HG03571 (cell line): ENCODE measurements at regions not wholly inside any gene's neighbourhood (a gene's known extent, or its start where the extent isn't known, plus 50 kb on each side); places are given as distances from the start of the nearest gene placed in this dataset.
"Not testable (repeated sequence)": the region's sequence is repeated elsewhere in the genome, so short reads cannot be mapped to it uniquely, and the experiment has no call there.

Source experiments
- ATAC-seq: cut with Tn5 transposase; IDR thresholded peaks from one replicate; pipeline ENCODE4 v1.9.1; 2021; ENCODE audit not compliant: unreplicated experiment

DNA sequence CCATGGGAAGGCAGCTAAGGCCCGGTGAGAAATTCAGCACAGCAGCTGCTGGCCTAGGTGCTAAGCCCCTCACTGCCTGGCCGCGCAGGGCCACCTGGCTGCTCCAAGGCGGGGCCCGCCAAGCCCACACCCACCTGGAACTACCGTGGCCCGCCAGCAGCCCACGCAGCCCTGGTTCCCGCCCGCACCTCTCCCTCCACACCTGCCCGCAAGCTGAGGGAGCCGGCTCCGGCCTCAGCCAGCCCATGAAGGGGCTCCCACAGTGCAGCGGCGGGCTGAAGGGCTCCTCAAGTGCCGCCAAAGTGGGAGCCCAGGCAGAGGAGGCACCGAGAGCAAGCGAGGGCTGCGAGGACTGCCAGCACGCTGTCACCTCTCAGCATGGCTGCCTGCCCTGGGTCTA, 146.9 kb upstream of the APOOL start:
- not testable (repeated sequence) for ATAC-seq

DNA sequence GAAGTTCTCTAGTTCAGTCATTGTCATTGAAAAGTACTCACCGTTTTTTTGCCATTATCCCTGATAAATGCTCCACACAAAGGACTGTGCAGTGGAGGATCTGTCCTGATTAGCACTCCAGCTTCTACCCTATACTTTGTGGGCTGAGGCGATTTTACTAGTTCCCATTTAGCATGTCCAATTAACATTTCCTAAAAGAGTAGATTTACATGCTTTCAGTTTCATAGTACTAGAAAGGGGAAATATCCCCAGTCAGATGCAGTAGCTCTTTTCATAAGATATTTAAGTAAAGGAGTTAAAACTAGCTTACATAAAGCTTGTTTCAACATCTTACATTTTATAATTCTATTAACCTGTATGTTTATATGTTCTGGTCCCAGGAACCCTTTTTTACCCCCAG, 144.9 kb upstream of the APOOL start:
- ATAC-seq = not testable (repeated sequence)

DNA sequence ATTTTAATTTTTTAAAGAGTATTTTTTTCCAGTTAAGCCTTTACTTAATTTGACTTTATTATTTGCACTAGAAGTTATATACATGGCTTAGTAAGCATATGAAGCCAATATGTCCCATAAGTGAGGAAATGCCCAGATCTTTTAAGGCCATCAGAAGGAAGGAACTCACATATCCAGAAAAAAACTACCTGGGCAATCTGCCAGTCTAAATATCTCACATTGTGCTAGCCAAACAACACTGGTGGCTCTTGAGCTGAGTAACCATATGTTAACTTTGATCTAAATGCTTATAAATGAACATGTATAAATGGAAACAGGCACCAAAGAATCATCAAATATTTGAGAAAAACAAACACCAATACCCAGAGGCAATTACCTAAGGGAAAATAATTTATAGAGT, 138.6 kb upstream of the APOOL start:
- no peak for ATAC-seq

DNA sequence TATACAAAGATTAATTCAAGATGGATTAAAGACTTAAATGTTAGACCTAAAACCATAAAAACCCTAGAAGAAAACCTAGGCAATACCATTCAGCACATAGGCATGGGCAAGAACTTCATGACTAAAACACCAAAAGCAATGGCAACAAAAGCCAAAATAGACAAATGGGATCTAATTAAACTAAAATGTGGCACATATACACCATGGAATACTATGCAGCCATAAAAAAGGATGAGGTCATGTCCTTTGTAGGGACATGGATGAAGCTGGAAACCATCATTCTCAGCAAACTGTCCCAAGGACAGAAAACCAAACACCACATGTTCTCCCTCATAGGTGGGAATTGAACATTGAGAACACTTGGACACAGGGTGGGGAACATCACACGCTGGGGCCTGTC, 133.4 kb upstream of the APOOL start:
- not testable (repeated sequence) for ATAC-seq

DNA sequence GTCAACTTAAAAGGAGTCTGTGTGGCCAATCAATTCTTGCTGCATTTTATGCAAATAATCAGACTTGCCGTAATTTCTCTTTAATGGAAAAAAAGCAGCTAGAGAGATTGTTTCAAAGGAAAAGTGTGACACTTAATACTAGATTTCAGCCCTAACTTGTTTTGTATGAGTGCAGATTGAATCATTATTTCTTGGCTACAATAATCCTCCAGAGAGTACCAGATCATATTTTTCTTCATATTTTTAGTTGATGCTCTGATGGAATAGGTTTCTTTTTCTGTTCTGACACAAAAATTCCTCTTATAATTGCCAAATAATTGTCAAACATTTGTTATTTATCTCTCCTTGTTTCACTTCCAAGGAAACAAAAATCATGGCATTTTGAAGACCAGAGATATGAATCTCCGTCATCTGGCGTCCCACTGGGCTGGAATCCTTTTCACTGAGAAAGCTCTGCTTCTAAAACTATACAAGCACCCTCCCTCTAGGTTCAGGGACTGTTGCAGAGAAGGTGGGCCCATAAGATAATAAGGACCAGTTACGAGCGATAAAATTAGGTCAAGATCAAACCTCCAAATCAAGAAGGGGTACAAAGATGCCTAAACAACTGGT, 131.4 kb upstream of the APOOL start:
- ATAC-seq = not testable (repeated sequence)

DNA sequence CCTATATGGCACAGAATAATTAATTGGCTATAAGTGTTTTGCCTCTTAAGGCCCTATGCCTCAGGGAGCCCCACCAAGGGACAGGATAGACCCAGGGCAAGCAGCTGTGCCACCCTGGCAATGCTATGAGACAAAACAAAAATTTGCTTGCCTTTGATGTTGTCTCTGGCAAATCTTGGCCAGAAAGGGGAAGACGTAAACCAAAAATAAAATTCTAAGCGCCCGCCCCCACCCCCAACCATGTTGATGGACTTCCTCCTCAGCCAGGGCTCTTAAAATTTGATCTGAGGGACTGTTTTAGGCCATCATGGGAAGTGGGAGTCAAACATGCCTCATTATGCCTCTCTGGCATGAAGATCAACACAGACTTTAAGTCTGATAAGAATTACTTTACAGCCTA, 130.5 kb upstream of the APOOL start:
- ATAC-seq = no peak

DNA sequence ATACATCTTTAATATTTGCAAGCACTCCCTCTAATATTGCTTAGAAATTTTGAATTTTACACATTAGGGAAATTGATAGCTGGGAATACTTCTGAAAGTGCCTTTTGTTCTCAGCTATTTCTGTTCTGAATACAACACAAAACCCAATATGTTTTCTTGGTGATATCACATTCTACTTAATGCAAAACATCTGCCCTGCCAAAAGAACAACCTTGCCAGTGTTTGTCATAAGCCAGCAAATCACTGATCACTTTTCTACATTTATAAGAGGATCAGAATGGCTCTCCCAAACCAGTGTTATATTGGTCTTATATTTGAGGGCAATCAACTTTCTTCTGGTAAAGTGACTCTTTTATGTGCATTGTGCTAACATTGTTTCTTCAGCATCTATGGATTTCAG, 126.8 kb upstream of the APOOL start:
- ATAC-seq = no peak

DNA sequence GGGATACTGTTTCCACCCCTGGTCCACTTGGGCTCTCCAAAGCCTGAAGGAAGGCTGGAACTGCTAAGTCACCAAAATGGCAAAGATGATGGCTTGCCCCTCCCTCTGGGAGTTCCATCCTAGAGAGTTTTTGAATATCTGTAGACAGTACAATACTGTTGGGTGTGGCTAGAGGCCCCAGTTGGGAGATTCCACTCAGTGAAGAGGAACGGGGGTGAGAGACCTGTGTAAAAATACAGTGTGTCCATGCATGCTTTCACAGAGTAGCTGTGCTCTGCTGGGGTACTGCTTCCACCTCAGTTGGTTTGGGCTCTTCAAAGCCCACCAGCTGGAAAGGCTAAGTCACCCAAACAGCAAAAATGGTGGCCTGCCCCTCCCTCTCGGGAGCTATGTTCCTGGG, 109.8 kb upstream of the APOOL start:
- ATAC-seq = no peak

DNA sequence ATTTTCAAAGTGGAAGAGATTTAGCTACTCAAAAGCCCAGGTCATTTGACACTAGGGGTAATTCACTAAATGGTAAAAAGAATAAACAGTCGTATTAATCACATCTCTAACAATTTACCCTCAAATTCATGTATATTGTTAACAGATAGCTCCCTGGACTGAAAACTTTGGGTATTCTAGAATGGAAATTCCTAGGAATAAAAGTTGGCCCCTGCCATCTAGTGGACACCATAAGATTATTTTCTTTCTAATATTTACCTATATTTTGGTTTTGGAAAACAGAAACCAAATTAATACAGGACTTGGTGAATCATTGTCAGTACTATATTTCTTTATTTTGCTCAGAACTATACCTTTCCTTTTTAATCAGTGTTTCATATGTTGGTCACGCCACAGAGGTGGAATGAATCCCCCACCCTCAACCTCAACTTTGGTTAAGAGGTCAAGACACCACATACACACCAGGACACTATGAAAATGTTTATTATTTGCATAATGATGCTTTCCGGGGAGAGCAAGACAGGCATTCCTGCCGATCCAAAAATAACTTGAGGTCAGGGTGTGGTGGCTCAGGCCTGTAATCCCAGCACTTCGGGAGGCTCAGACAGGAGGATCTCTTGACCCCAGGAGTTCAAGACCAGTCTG, 96.2 kb upstream of the APOOL start:
- no peak for ATAC-seq

DNA sequence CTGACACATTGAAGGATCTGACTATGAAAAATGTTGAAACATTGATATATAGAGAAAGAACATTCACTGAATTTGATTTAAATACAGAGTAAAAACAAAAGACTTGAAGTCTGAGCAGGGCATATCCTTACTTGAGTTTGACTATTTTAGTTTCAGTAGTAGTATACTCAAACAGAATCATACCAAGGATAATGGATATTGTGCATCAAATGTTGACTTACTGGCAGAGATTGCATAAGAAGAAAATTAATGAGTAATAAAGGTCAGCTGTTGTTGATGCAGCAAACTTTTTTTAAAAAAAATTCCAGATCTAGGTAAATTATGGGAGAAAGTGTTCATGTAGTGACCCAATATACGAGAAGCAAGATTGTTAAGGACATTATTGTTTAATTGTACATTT, 94.5 kb upstream of the APOOL start:
- ATAC-seq = no peak

DNA sequence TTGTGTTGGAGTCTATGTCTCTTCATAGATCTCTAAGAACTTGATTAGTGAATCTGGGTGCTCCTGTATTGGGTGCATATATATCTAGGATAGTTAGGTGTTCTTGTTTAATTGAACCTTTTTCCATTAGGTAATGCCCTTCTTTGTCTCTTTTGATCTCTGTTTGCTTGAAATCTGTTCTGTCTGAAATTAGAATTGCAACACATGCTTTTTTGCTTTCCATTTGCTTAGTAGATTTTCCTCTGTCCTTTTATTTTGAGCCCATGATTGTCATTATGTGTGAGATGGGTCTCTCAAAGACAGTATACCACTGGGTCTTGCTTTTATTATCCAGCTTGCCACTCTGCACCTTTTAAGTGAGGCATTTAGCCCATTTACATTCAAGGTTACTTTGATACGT, 79.1 kb upstream of the APOOL start:
- no peak for ATAC-seq

DNA sequence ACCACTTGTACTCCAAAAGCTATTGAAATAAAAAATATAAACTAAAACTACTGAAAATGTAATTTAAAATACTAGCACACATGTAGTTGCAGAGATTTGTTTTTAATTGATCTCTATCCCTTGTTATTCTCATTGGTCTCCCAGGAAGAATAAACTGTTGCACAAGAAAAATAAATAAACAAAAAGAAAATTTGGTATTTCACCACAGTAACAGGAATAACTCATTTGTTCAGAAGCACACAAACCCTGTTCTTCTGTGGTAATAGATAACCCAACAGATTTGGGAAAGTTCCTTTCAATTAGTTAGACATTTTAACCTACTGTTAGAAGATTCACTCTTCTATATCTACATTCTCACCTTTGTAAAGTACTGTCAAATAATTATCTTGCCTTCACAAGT, 70.9 kb upstream of the APOOL start:
- ATAC-seq = no peak

DNA sequence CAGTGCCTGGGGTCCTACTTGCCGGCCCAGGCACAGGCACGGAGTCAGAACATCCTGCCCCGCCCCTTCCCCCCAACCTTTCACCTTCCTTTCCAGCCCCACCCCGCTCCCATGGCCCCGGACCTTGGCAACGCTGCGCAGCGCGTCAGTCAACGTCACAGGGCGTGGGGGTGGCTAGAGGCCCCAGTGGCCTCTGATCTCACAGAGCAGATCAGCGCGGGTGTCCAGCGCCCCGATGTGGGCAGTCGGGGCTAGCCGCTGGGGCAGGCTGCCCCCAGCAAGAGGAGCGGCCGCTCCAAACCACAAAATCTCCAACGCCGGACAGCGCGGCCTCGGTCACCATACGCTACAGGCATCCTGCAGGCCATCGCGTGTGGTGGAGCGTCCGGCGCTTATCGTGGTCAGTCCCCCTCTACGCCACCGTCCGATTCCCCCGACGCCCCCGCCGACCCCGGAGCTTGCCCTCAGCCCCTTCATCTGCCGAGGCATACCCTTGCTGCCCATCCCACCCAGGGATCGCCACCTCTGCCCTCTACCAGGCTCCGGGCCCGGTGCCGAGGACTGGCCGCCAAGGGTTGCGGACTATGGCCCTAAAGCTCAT, 69.6 kb upstream of the APOOL start:
- ATAC-seq = no peak
